Mucosa of rectum (tissue), 2 donors: ENCODE measurements at regions not wholly inside any gene's neighbourhood (a gene's known extent, or its start where the extent isn't known, plus 50 kb on each side); places are given as distances from the start of the nearest gene placed in this dataset.

Experiments used
- H3K27ac ChIP-seq, 2 donors: one replicate each; pipeline ENCODE4 v1.7.0; 2013; ENCODE audit warnings: inconsistent platforms in 2 of 2, low read depth in 2 of 2, low read length in 2 of 2
- H3K27me3 ChIP-seq, 2 donors: one replicate each; pipeline ENCODE4 v1.7.0; 2013; ENCODE audit warnings: low read length in 2 of 2; ENCODE audit not compliant: control insufficient read depth in 2 of 2, insufficient read depth in 2 of 2
- H3K36me3 ChIP-seq, 2 donors: one replicate each; pipeline ENCODE4 v1.7.0; 2013; ENCODE audit warnings: low read length in 2 of 2; ENCODE audit not compliant: control insufficient read depth in 2 of 2, insufficient read depth in 2 of 2
- H3K4me1 ChIP-seq, 2 donors: one replicate each; pipeline ENCODE4 v1.7.0; 2013; ENCODE audit warnings: low read length in 2 of 2, mild to moderate bottlenecking in 1 of 2; ENCODE audit not compliant: control insufficient read depth in 2 of 2, insufficient read depth in 2 of 2
- H3K4me3 ChIP-seq, 2 donors: one replicate each; pipeline ENCODE4 v1.7.0; 2013; ENCODE audit warnings: low read length in 2 of 2
- H3K9ac ChIP-seq, 2 donors: one replicate each; pipeline ENCODE4 v1.7.0; 2013; ENCODE audit warnings: low read length in 2 of 2, low read depth in 1 of 2, mild to moderate bottlenecking in 1 of 2
- H3K9me3 ChIP-seq, 2 donors: one replicate each; pipeline ENCODE4 v1.7.0; 2013; ENCODE audit warnings: low read length in 2 of 2; ENCODE audit not compliant: control insufficient read depth in 2 of 2
- donor health status: healthy.
- donor health status: Normal muscosa, but diverticular disease.

- no peaks in the 10 kb centered on the region for H3K36me3 ChIP-seq
- H3K9ac ChIP-seq, result no peak overlapping the region
- H3K9me3 ChIP-seq, result no peaks in the 10 kb centered on the region
- no peak overlapping the region for H3K27ac ChIP-seq
- H3K4me3 ChIP-seq, result no peak overlapping the region
- no peaks in the 10 kb centered on the region for H3K4me1 ChIP-seq
- no peaks in the 10 kb centered on the region for H3K27me3 ChIP-seq
Measured at GRCh38 chr5:117456866-117457470, 882.3 kb upstream of the SEMA6A start.

GRCh38 chr5:117455236-117456233 lies 880.9 kb upstream of the SEMA6A start:
- no peaks in the 10 kb centered on the region for H3K27me3 ChIP-seq
- H3K27ac ChIP-seq, result peak overlapping the region; percentile 33 to 43
- H3K9me3 ChIP-seq, result no peaks in the 10 kb centered on the region
- no peaks in the 10 kb centered on the region for H3K4me1 ChIP-seq
- H3K36me3 ChIP-seq, result no peaks in the 10 kb centered on the region
- peak overlapping the region; percentile 80 to 86 for H3K4me3 ChIP-seq
- peak overlapping the region; percentile 44 to 48 for H3K9ac ChIP-seq

- Histone ChIP-seq H3K27ac (peak overlapping the region in 1 of 2 donors; percentile 33), H3K4me1 (no peaks in the 10 kb centered on the region), H3K9ac (peak overlapping the region; percentile 44 to 48), H3K9me3 (no peaks in the 10 kb centered on the region), H3K27me3 (no peaks in the 10 kb centered on the region), H3K36me3 (no peaks in the 10 kb centered on the region), H3K4me3 (peak overlapping the region; percentile 80 to 86)
Measured at GRCh38 chr5:117454716-117455212, 880.1 kb upstream of the SEMA6A start.

- Histone ChIP-seq H3K27me3 (no peaks in the 10 kb centered on the region), H3K36me3 (no peaks in the 10 kb centered on the region), H3K9ac (no peak overlapping the region), H3K4me1 (no peaks in the 10 kb centered on the region), H3K9me3 (no peaks in the 10 kb centered on the region), H3K4me3 (no peak overlapping the region), H3K27ac (no peak overlapping the region)
Measured at GRCh38 chr5:117436846-117437245, 862.2 kb upstream of the SEMA6A start.

GRCh38 chr5:117435203-117435602 lies 860.6 kb upstream of the SEMA6A start:
- Histone ChIP-seq H3K9me3 (no peaks in the 10 kb centered on the region), H3K36me3 (no peaks in the 10 kb centered on the region), H3K4me3 (no peak overlapping the region), H3K27ac (no peak overlapping the region), H3K9ac (no peak overlapping the region), H3K27me3 (no peaks in the 10 kb centered on the region), H3K4me1 (no peaks in the 10 kb centered on the region)

GRCh38 chr5:117434254-117434653 lies 859.6 kb upstream of the SEMA6A start:
- H3K36me3 ChIP-seq, result no peaks in the 10 kb centered on the region
- H3K27ac ChIP-seq, result no peak overlapping the region
- no peaks in the 10 kb centered on the region for H3K4me1 ChIP-seq
- no peak overlapping the region for H3K9ac ChIP-seq
- no peak overlapping the region for H3K4me3 ChIP-seq
- no peaks in the 10 kb centered on the region for H3K9me3 ChIP-seq
- H3K27me3 ChIP-seq, result no peaks in the 10 kb centered on the region

GRCh38 chr5:117433818-117434217 lies 859.2 kb upstream of the SEMA6A start:
- Histone ChIP-seq H3K36me3 (no peaks in the 10 kb centered on the region), H3K9me3 (no peaks in the 10 kb centered on the region), H3K4me1 (no peaks in the 10 kb centered on the region), H3K27me3 (no peaks in the 10 kb centered on the region), H3K9ac (no peak overlapping the region), H3K27ac (no peak overlapping the region), H3K4me3 (no peak overlapping the region)

GRCh38 chr5:117431091-117431490 lies 856.5 kb upstream of the SEMA6A start:
- H3K4me3 ChIP-seq, result no peak overlapping the region
- no peaks in the 10 kb centered on the region for H3K4me1 ChIP-seq
- H3K27ac ChIP-seq, result no peak overlapping the region

GRCh38 chr5:117425163-117425562 lies 850.5 kb upstream of the SEMA6A start:
- no peaks in the 10 kb centered on the region for H3K4me1 ChIP-seq
- H3K36me3 ChIP-seq, result no peaks in the 10 kb centered on the region
- no peak overlapping the region for H3K27ac ChIP-seq
- no peak overlapping the region for H3K9ac ChIP-seq
- no peaks in the 10 kb centered on the region for H3K9me3 ChIP-seq
- no peak overlapping the region for H3K4me3 ChIP-seq
- H3K27me3 ChIP-seq, result no peaks in the 10 kb centered on the region

More at GRCh38 chr5:117431091-117431490, 856.5 kb upstream of the SEMA6A start:
- no peaks in the 10 kb centered on the region for H3K9me3 ChIP-seq
- H3K27me3 ChIP-seq, result no peaks in the 10 kb centered on the region
- H3K9ac ChIP-seq, result no peak overlapping the region
- no peaks in the 10 kb centered on the region for H3K36me3 ChIP-seq

GRCh38 chr5:117424559-117424958 lies 849.9 kb upstream of the SEMA6A start:
- Histone ChIP-seq H3K4me3 (no peak overlapping the region), H3K36me3 (no peaks in the 10 kb centered on the region), H3K9me3 (no peaks in the 10 kb centered on the region), H3K27ac (no peak overlapping the region), H3K27me3 (no peaks in the 10 kb centered on the region), H3K9ac (no peak overlapping the region), H3K4me1 (no peaks in the 10 kb centered on the region)
